Astrocyte of the hippocampus (primary cell): ENCODE measurements at regions not wholly inside any gene's neighbourhood (a gene's known extent, or its start where the extent isn't known, plus 50 kb on each side); places are given as distances from the start of the nearest gene placed in this dataset.

Experiments
- DNase-seq: peaks from one replicate; pipeline ENCODE4 v3.0.0; 2011; ENCODE audit warnings: low read depth, low spot score

GRCh38 chr9:107163370-107163769, 119.7 kb upstream of the RAD23B start:
- DNase-seq: no peak

- DNase-seq: no peak
Measured at GRCh38 chr9:107169796-107170195, 113.3 kb upstream of the RAD23B start.

- DNase-seq: no peak
Measured at GRCh38 chr9:107170801-107171200, 112.3 kb upstream of the RAD23B start.

- peak; percentile 92 for DNase-seq
Measured at GRCh38 chr9:107172160-107172978, 110.7 kb upstream of the RAD23B start.

- DNase-seq: no peak
Measured at GRCh38 chr9:107172979-107173347, 110.1 kb upstream of the RAD23B start.

- DNase-seq: no peak
Measured at GRCh38 chr9:107173422-107174180, 109.5 kb upstream of the RAD23B start.

- peak; percentile 71 for DNase-seq
Measured at GRCh38 chr9:107174441-107174840, 108.6 kb upstream of the RAD23B start.

GRCh38 chr9:107175041-107175440, 108.0 kb upstream of the RAD23B start:
- DNase-seq: no peak

GRCh38 chr9:107175816-107176435, 107.2 kb upstream of the RAD23B start:
- no peak for DNase-seq

GRCh38 chr9:107176436-107177151, 106.5 kb upstream of the RAD23B start:
- peak; percentile 19 for DNase-seq

GRCh38 chr9:107177243-107177839, 105.7 kb upstream of the RAD23B start:
- no peak for DNase-seq

GRCh38 chr9:107177857-107178256, 105.2 kb upstream of the RAD23B start:
- DNase-seq: no peak

GRCh38 chr9:107178293-107178692, 104.8 kb upstream of the RAD23B start:
- DNase-seq: no peak

GRCh38 chr9:107180206-107180605, 102.9 kb upstream of the RAD23B start:
- no peak for DNase-seq

- DNase-seq: no peak
Measured at GRCh38 chr9:107183176-107183575, 99.9 kb upstream of the RAD23B start.

- DNase-seq: no peak
Measured at GRCh38 chr9:107188376-107188775, 94.7 kb upstream of the RAD23B start.

GRCh38 chr9:107190061-107190935, 92.8 kb upstream of the RAD23B start:
- peak; percentile 31 for DNase-seq

- no peak for DNase-seq
Measured at GRCh38 chr9:107190936-107191290, 92.2 kb upstream of the RAD23B start.

GRCh38 chr9:107193251-107193650, 89.8 kb upstream of the RAD23B start:
- DNase-seq: no peak

- no peak for DNase-seq
Measured at GRCh38 chr9:107198718-107199117, 84.4 kb upstream of the RAD23B start.

- DNase-seq: no peak
Measured at GRCh38 chr9:107208121-107208520, 75.0 kb upstream of the RAD23B start.
